ENCODE measurements at regions not wholly inside any gene's neighbourhood (a gene's known extent, or its start where the extent isn't known, plus 50 kb on each side); places are given as distances from the start of the nearest gene placed in this dataset.

DNA sequence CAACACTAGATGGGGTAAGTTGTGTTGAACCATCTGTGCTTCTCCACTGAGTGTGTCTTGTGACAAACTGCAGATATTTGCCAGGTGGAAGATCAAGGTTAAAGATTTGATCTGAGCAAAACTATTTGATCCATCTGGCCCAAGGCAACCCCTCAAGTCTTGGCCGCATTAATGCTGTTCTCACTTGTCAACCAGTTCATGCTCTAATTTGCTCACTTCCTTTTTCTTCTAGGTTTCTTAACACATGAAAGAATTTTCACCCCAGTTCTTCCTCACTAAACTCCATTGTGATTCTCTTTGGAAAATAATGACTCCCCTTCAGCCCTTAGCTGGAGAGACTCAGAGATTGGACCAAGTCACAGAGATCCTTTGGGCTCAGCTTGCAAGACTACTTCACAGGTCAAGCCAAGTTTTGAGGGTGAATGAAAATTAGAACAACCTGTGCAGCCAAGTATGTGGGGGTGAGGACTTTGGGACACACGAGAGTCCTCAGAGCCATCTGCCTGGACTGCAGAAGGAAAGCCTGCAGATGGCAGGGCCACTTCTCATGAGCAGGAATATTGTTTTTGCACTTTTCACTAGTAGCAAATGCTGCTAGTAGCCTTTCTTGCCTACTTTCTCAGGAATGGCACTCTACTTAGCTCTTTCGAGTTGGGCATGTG, 166.5 kb downstream of the AXIN2 start:
- no peaks in the 10 kb centered on the region for H3K27me3 ChIP-seq (ENCODE audit: insufficient read depth in 3 of 3, low read length in 2 of 3)
- TF ChIP-seq, protein P1, sequence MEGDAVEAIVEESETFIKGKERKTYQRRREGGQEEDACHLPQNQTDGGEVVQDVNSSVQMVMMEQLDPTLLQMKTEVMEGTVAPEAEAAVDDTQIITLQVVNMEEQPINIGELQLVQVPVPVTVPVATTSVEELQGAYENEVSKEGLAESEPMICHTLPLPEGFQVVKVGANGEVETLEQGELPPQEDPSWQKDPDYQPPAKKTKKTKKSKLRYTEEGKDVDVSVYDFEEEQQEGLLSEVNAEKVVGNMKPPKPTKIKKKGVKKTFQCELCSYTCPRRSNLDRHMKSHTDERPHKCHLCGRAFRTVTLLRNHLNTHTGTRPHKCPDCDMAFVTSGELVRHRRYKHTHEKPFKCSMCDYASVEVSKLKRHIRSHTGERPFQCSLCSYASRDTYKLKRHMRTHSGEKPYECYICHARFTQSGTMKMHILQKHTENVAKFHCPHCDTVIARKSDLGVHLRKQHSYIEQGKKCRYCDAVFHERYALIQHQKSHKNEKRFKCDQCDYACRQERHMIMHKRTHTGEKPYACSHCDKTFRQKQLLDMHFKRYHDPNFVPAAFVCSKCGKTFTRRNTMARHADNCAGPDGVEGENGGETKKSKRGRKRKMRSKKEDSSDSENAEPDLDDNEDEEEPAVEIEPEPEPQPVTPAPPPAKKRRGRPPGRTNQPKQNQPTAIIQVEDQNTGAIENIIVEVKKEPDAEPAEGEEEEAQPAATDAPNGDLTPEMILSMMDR (IDR thresholded peaks at IDR 0.05): no peak
- H3K36me3 ChIP-seq (ENCODE audit: insufficient read depth in 1 of 2, low read depth in 1 of 2): no peaks in the 10 kb centered on the region
- no peak overlapping the region for H3K4me3 ChIP-seq
- H3K27ac ChIP-seq: no peak overlapping the region
- DNase-seq (no peak), ATAC-seq (peak in 1 of 4 donors; percentile 69)
- intact Hi-C loops (cut with DNase I): no loop called here
- WGBS, 3 donors: 37 to 73% (median 39%) methylated on average over 3 of the region's 3 CpGs
- no peaks in the 10 kb centered on the region for H3K9me3 ChIP-seq
- H3K4me1 ChIP-seq: peaks cover 12% of the 10 kb centered on the region

DNA sequence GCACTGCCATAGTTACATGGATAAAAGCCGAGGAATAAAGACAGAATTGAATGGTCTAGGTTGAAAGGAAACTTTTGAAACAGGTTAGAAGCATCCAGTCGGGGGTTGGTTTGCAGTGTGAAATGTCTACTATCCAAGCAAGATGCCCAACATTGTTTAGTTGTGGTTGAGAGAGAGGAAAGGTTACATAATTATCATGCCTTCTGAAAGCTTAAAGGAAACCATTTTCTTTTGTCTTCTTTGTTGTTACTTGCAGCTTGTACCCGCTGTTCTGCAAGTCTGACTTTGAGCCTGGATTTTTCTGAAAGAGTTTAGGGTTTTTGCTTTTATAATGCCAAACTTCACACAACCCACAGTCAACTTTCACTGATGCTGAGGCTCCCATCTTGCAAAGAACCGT, 167.9 kb downstream of the AXIN2 start:
- TF ChIP-seq, protein P1 (IDR thresholded peaks at IDR 0.05): no peak
- no peaks in the 10 kb centered on the region for H3K9me3 ChIP-seq
- H3K4me1 ChIP-seq: peaks cover 19% of the 10 kb centered on the region
- 70 to 78% (median 73%) methylated on average over 4 of the region's 4 CpGs for WGBS, 3 donors
- H3K27me3 ChIP-seq (ENCODE audit: insufficient read depth in 3 of 3, low read length in 2 of 3): no peaks in the 10 kb centered on the region
- no peak overlapping the region for H3K27ac ChIP-seq
- H3K36me3 ChIP-seq (ENCODE audit: insufficient read depth in 1 of 2, low read depth in 1 of 2): no peaks in the 10 kb centered on the region
- DNase-seq: no peak
- intact Hi-C loops (cut with DNase I): no loop called here
- ATAC-seq: no peak
- no peak overlapping the region for H3K4me3 ChIP-seq

DNA sequence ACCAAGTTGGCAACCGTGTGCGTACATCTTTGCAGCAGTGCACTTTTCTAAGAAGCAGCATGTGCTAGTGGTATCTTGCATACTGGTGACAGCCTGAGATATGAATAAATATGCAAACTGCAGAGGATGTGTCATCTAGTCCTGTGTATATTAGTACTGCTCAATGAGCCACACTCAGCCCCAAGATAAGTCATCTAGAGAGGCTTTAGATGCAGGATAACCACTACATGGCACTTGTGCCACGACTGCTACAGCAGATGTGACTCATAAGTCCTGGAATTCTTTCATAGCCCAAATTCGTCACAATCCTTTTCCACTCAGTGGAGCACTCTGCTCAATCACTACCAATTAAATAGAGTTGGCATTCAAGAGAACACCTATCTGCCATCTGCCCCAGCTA, 171.5 kb downstream of the AXIN2 start:
- H3K36me3 ChIP-seq (ENCODE audit: insufficient read depth in 1 of 2, low read depth in 1 of 2): no peaks in the 10 kb centered on the region
- no peaks in the 10 kb centered on the region for H3K27me3 ChIP-seq (ENCODE audit: insufficient read depth in 3 of 3, low read length in 2 of 3)
- peaks cover 19% of the 10 kb centered on the region for H3K4me1 ChIP-seq
- TF ChIP-seq, protein P1 (IDR thresholded peaks at IDR 0.05): no peak
- no peak overlapping the region for H3K4me3 ChIP-seq
- peak overlapping the region; percentile 36 for H3K27ac ChIP-seq
- H3K9me3 ChIP-seq: no peaks in the 10 kb centered on the region
- 46 to 75% (median 61%) methylated on average over 4 of the region's 4 CpGs for WGBS, 3 donors
- intact Hi-C loops (cut with DNase I): no loop called here
- ATAC-seq (peak; percentile 32 to 79 (median 73)), DNase-seq (no peak)

DNA sequence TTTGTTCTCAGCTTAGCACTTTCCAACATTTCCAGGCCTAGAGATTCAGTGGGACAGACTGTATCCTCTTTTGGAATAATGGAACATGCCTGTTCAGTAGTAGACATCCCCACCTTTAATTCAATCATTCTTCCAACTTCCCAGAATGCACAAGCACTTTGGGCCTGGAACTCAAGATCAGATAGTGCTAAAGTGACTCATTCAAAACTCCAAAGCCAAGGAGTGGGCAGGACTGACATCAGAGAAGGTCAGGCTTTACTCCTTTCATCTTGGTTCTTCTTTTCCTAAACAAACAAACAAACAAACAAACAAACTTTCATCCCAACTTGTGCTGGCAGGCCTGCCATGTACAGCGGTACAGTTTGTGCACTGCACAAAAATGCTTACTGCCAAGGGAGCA, 172.0 kb downstream of the AXIN2 start:
- intact Hi-C loops (cut with DNase I): no loop called here
- Histone ChIP-seq H3K36me3 (ENCODE audit: insufficient read depth in 1 of 2, low read depth in 1 of 2) (no peaks in the 10 kb centered on the region), H3K4me1 (peaks cover 14% of the 10 kb centered on the region), H3K4me3 (no peak overlapping the region), H3K27me3 (ENCODE audit: insufficient read depth in 3 of 3, low read length in 2 of 3) (no peaks in the 10 kb centered on the region), H3K27ac (peak overlapping the region; percentile 36), H3K9me3 (no peaks in the 10 kb centered on the region)
- ATAC-seq (peak in 2 of 4 donors; percentile 58 to 67), DNase-seq (no peak)
- WGBS, 3 donors: 48 to 85% (median 61%) methylated on average over 1 of the region's 1 CpG
- TF ChIP-seq, protein P1 (IDR thresholded peaks at IDR 0.05): no peak

DNA sequence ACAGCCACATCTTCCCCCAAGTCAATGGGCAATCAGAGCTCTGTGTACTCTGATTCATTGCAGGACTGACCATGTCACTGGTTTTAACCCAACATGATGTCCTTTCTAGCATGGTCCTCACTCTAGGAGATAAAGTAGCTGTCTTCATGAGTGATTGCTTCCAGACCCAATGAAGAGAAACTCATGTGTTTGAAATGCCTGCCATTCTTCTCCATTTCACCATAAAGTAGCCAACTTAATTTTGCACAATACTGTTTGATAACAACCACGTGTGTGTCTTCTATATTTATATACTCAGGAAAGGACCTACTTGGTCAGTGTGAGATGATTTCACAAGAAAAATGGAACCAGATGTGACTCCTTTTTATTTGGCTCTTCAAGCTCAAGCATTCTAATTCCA, 172.5 kb downstream of the AXIN2 start:
- Histone ChIP-seq H3K36me3 (ENCODE audit: insufficient read depth in 1 of 2, low read depth in 1 of 2) (no peaks in the 10 kb centered on the region), H3K9me3 (no peaks in the 10 kb centered on the region), H3K27me3 (ENCODE audit: insufficient read depth in 3 of 3, low read length in 2 of 3) (no peaks in the 10 kb centered on the region), H3K27ac (no peak overlapping the region), H3K4me3 (no peak overlapping the region), H3K4me1 (peaks cover 14% of the 10 kb centered on the region)
- 15 to 41% (median 15%) methylated on average over 1 of the region's 1 CpG for WGBS, 3 donors
- intact Hi-C loops (cut with DNase I): no loop called here
- ATAC-seq: peak in 3 of 4 donors; percentile 30 to 63 (median 56)
- no peak for DNase-seq
- TF ChIP-seq, protein P1 (IDR thresholded peaks at IDR 0.05): no peak
